Activated CD8-positive, alpha-beta T cell treated with anti-CD3 and anti-CD28 coated beads for 36 hours (primary cell): ENCODE measurements at regions not wholly inside any gene's neighbourhood (a gene's known extent, or its start where the extent isn't known, plus 50 kb on each side); places are given as distances from the start of the nearest gene placed in this dataset.

Experiments used
- ATAC-seq: fragments of 200-7000 bp; cut with Tn5 transposase; one replicate; pipeline ENCODE4 v1.10.0; 2021; ENCODE audit warnings: mild to moderate bottlenecking, moderate library complexity
- CTCF ChIA-PET: fragments of 350-600 bp; sonication (Branson Sonifier 250); formaldehyde crosslinking; loops from one replicate; lab custom pipeline; 2021; ENCODE audit warnings: antibody characterized with exemption; lab: Charles Lee
- POLR2A ChIA-PET: fragments of 350-600 bp; sonication (Branson Sonifier 250); formaldehyde crosslinking; loops from one replicate; lab custom pipeline; 2021; ENCODE audit warnings: antibody characterized with exemption; lab: Charles Lee
- DNase-seq: peaks from one replicate; pipeline ENCODE4 v3.0.0-alpha.2; 2020
- H3K27ac Mint-ChIP-seq: one replicate; pipeline ENCODE4 v1.8.0; 2021; ENCODE audit warnings: mild to moderate bottlenecking, mixed read lengths
- H3K27me3 Mint-ChIP-seq: one replicate; pipeline ENCODE4 v1.8.0; 2021; ENCODE audit warnings: mixed read lengths
- H3K36me3 Mint-ChIP-seq: one replicate; pipeline ENCODE4 v1.8.0; 2021; ENCODE audit warnings: low read depth, mixed read lengths
- H3K4me1 Mint-ChIP-seq: one replicate; pipeline ENCODE4 v1.8.0; 2021; ENCODE audit warnings: low read depth, mixed read lengths
- H3K4me3 Mint-ChIP-seq: one replicate; pipeline ENCODE4 v1.8.0; 2021; ENCODE audit warnings: mild to moderate bottlenecking, moderate library complexity, mixed read lengths
- H3K9me3 Mint-ChIP-seq: one replicate; pipeline ENCODE4 v1.8.0; 2021; ENCODE audit warnings: mixed read lengths
- intact Hi-C: fragments of 100-400 bp; cut with micrococcal nuclease; formaldehyde crosslinking; loops from one replicate; pipeline ENCODE4 v1.10.0; 2022
- TF ChIP-seq, protein P1 (sequence below): fragments of 200-600 bp; IDR thresholded peaks from one replicate; pipeline ENCODE4 v1.8.0; 2022; ENCODE audit warnings: antibody characterized with exemption, mild to moderate bottlenecking

- ChIA-PET POLR2A (no interaction called here), CTCF (no interaction called here)
- Mint-ChIP-seq H3K27me3 (no peaks in the 10 kb centered on the region), H3K4me1 (no peaks in the 10 kb centered on the region), H3K9me3 (peaks cover 11% of the 10 kb centered on the region), H3K27ac (no peak overlapping the region), H3K36me3 (no peaks in the 10 kb centered on the region), H3K4me3 (no peak overlapping the region)
- intact Hi-C loops = no loop called here
- DNase-seq (no peak), ATAC-seq (no peak)
- TF ChIP-seq, protein P1, sequence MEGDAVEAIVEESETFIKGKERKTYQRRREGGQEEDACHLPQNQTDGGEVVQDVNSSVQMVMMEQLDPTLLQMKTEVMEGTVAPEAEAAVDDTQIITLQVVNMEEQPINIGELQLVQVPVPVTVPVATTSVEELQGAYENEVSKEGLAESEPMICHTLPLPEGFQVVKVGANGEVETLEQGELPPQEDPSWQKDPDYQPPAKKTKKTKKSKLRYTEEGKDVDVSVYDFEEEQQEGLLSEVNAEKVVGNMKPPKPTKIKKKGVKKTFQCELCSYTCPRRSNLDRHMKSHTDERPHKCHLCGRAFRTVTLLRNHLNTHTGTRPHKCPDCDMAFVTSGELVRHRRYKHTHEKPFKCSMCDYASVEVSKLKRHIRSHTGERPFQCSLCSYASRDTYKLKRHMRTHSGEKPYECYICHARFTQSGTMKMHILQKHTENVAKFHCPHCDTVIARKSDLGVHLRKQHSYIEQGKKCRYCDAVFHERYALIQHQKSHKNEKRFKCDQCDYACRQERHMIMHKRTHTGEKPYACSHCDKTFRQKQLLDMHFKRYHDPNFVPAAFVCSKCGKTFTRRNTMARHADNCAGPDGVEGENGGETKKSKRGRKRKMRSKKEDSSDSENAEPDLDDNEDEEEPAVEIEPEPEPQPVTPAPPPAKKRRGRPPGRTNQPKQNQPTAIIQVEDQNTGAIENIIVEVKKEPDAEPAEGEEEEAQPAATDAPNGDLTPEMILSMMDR = no peak
Measured at GRCh38 chr14:84760489-84761126, 769.3 kb upstream of the FLRT2 start.

GRCh38 chr14:84767434-84767833 lies 762.5 kb upstream of the FLRT2 start:
- ATAC-seq (no peak), DNase-seq (no peak)
- Mint-ChIP-seq H3K9me3 (peaks cover 18% of the 10 kb centered on the region), H3K27ac (no peak overlapping the region), H3K4me3 (no peak overlapping the region), H3K27me3 (no peaks in the 10 kb centered on the region), H3K4me1 (no peaks in the 10 kb centered on the region), H3K36me3 (no peaks in the 10 kb centered on the region)
- POLR2A ChIA-PET = no interaction called here
- CTCF ChIA-PET = no interaction called here
- TF ChIP-seq, protein P1 = no peak
- intact Hi-C loops = no loop called here

- CTCF ChIA-PET = no interaction called here
- TF ChIP-seq, protein P1 = no peak
- H3K36me3 Mint-ChIP-seq = peaks cover 2% of the 10 kb centered on the region
- no peaks in the 10 kb centered on the region for H3K27me3 Mint-ChIP-seq
- H3K4me1 Mint-ChIP-seq = no peaks in the 10 kb centered on the region
- H3K27ac Mint-ChIP-seq = no peak overlapping the region
- no peak for DNase-seq
- H3K9me3 Mint-ChIP-seq = peaks cover 16% of the 10 kb centered on the region
- no peak for ATAC-seq
- intact Hi-C loops = no loop called here
- POLR2A ChIA-PET = no interaction called here
- H3K4me3 Mint-ChIP-seq = no peak overlapping the region
Measured at GRCh38 chr14:84770030-84770429, 759.9 kb upstream of the FLRT2 start.

DNA sequence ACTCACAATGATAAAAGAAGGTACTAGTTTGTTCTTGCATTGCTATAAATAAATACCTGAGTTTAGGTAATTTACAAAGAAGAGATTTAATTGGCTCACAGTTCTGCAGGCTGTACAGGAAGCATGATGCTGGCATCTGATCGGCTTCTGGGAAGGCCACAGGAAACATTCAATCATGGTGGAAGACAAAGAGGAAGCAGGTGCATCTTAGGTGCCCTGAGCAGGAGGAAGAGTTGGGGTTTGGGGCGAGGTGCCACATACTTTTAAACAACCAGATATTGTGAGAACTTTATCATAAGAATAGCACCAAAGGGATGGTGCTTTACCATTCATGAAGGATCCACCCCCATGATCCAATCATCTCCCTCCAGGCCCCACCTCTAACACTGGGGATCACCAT lies 752.6 kb upstream of the FLRT2 start:
- H3K4me3 Mint-ChIP-seq = no peak overlapping the region
- no peaks in the 10 kb centered on the region for H3K4me1 Mint-ChIP-seq
- ATAC-seq (no peak), DNase-seq (no peak)
- H3K27ac Mint-ChIP-seq = no peak overlapping the region
- peaks cover 2% of the 10 kb centered on the region for H3K36me3 Mint-ChIP-seq
- H3K9me3 Mint-ChIP-seq = peaks cover 15% of the 10 kb centered on the region
- CTCF ChIA-PET = no interaction called here
- H3K27me3 Mint-ChIP-seq = no peaks in the 10 kb centered on the region
- POLR2A ChIA-PET = no interaction called here
- intact Hi-C loops = no loop called here
- TF ChIP-seq, protein P1 = no peak

GRCh38 chr14:84782902-84783301 lies 747.0 kb upstream of the FLRT2 start:
- intact Hi-C loops = no loop called here
- H3K4me3 Mint-ChIP-seq = no peak overlapping the region
- no peak for ATAC-seq
- H3K4me1 Mint-ChIP-seq = no peaks in the 10 kb centered on the region
- TF ChIP-seq, protein P1 = no peak
- H3K27me3 Mint-ChIP-seq = no peaks in the 10 kb centered on the region
- DNase-seq = no peak
- H3K36me3 Mint-ChIP-seq = no peaks in the 10 kb centered on the region
- CTCF ChIA-PET = no interaction called here
- POLR2A ChIA-PET = no interaction called here
- H3K27ac Mint-ChIP-seq = no peak overlapping the region
- peaks cover 10% of the 10 kb centered on the region for H3K9me3 Mint-ChIP-seq
